Kidney glomerular epithelial cell (primary cell): ENCODE measurements at regions not wholly inside any gene's neighbourhood (a gene's known extent, or its start where the extent isn't known, plus 50 kb on each side); places are given as distances from the start of the nearest gene placed in this dataset.
"Not testable (repeated sequence)": the region's sequence is repeated elsewhere in the genome, so short reads cannot be mapped to it uniquely, and the experiment has no call there.

Experiments used
- DNase-seq: peaks from one replicate; lab custom pipeline; 2025; lab: John Stamatoyannopoulos, UW

DNA sequence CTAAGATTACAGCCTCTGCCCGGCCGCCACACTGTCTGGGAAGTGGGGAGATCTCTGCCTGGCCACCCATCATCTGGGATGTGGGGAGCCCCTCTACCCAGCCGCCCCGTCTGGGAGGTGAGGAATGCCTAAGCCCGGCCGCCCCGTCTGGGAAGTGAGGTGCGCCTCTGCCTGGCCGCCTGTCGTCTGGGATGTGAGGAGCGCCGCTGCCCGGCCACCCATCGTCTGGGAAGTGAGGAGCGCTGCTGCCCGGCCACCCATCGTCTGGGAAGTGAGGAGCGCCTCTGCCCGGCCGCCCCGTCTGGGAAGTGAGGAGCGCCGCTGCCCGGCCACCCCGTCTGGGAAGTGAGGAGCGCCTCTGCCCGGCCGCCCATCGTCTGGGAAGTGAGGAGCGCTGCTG is 135.9 kb upstream of the PROKR2 start:
- not testable (repeated sequence) for DNase-seq

DNA sequence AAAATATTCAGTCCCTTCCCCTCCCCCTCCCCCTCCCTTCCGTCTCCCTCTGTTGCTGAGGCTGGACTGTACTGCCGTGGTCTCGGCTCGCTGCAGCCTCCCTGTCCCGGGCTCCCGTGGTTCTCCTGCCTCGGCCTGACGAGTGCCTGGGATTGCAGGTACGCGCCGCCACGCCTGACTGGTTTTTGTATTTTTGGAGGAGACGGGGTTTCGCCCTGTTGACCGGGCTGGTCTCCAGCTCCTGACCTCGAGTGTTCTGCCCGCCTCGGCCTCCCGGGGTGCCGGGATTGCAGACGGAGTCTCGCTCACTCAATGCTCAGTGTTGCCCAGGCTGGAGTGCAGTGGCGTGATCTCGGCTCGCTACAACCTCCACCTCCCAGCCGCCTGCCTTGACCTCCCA is 135.5 kb upstream of the PROKR2 start:
- not testable (repeated sequence) for DNase-seq

- no peak for DNase-seq
Measured at GRCh38 chr20:5451643-5452210, 135.0 kb upstream of the PROKR2 start.

DNA sequence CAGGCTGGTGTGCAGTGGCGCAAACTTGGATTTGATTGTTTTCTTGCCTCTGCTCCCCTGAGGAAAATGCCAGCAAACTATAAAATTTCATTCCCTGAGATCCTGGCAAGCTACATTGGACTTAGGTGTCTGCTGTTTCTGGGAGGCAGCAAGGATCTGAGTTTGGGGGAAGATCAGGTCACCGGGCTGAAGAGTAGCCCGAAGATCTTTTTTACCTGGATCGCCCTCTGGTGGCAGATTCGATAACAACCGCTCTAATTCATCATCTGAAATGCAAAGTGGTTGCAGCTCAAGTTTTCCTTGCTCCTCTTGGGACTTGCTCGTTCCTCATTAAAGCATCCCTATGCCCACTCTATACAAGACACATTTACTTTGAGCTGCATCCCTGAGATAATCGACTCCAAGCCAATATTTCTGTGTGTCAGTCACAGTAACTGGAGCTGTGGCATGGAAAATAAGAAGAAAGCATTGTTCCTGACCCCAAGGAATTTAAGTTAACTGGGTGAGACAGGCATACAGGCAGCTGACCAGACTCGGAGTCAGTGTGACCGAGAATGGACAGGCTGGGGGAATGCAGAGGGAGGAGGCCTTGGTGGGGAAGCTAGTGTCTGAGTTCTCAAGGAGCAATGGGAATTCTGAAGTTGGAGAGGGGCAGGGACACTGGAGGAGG is 131.8 kb upstream of the PROKR2 start:
- DNase-seq: peak; percentile 10

GRCh38 chr20:5447188-5447587 is 130.4 kb upstream of the PROKR2 start:
- DNase-seq: no peak

GRCh38 chr20:5445611-5446010 is 128.9 kb upstream of the PROKR2 start:
- no peak for DNase-seq

DNA sequence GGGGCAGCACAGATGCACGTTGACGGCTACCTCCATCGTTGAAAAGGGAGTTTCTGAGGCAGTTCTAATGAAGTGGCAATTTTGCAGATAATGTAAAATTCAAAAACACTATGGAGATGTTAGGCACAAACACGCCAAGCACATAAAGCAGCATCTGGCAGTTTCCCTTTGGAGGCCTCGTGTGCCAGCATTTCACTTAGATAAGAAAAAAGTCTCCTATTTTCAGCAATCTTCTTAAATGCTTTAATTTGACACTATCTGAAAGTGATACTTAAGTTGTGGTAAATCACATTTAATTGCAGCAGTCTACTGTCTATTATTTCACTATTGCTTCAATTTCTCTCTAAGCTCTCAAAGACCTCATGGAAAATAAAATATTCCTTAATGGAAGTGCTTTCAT is 125.3 kb upstream of the PROKR2 start:
- no peak for DNase-seq

- DNase-seq: no peak
Measured at GRCh38 chr20:5434116-5434515, 117.4 kb upstream of the PROKR2 start.

- DNase-seq: no peak
Measured at GRCh38 chr20:5433352-5433751, 116.6 kb upstream of the PROKR2 start.

DNA sequence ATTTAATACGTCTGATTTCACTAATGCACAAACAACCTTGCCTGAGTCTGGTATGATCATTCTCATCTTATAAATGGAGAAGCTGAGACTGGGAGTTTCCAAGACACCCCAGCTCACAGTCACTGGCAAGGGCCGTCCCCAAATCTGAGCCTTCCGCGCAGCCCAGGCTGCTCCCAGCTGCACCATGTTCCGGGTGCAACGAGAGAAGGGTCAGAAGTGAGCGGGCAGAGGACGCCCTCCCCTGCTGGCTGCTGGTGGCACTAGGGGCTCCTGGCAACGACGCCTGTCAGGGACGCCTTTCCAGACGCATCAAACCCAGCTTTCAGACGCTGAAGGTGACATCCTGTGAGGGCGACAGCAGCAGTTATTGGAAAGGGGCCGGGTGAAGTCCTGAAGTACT is 115.3 kb upstream of the PROKR2 start:
- DNase-seq: no peak

DNA sequence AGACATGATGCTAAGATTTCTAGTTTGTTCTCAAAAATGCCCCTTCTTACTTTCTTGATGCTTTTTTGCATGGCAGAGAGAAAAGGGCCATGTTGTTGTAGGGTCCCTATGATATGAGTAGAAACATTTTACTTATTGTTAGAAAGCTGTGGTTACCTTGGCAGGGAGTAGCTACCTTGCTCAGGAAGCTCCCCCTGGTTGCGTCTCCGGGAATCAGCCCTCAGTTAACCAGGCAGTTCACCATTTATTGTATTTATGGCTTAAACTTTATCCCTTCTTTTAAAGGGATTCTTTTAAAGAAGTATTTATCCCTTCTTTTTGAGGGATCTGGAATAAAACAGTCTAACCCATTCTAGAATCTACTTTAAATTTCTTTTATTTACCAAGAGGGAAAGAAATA is 113.9 kb upstream of the PROKR2 start:
- no peak for DNase-seq

- no peak for DNase-seq
Measured at GRCh38 chr20:5426026-5426425, 109.3 kb upstream of the PROKR2 start.

- DNase-seq: no peak
Measured at GRCh38 chr20:5416086-5416485, 99.3 kb upstream of the PROKR2 start.

DNA sequence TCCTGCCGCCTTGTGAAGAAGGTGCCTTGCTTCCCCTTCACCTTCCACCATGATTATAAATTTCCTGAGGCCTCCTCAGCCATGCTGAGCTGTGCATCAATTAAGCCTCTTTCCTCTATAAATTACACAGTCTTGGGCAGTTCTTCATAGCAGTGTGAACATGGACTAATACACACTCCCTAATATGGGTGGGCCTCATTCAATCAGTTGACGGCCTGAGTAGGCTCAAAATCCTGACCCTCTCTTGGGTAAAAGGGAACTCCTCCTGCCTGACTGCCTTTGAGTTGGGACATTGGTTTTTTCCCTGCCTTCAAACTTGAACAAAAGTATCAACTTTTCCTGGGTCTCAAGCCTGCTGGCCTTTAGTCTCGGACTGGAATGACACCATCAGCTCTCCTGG is 96.6 kb upstream of the PROKR2 start:
- DNase-seq: no peak

- no peak for DNase-seq
Measured at GRCh38 chr20:5410470-5410869, 93.7 kb upstream of the PROKR2 start.

- DNase-seq: no peak
Measured at GRCh38 chr20:5402903-5403531, 86.3 kb upstream of the PROKR2 start.

GRCh38 chr20:5401277-5401875 is 84.6 kb upstream of the PROKR2 start:
- no peak for DNase-seq

DNA sequence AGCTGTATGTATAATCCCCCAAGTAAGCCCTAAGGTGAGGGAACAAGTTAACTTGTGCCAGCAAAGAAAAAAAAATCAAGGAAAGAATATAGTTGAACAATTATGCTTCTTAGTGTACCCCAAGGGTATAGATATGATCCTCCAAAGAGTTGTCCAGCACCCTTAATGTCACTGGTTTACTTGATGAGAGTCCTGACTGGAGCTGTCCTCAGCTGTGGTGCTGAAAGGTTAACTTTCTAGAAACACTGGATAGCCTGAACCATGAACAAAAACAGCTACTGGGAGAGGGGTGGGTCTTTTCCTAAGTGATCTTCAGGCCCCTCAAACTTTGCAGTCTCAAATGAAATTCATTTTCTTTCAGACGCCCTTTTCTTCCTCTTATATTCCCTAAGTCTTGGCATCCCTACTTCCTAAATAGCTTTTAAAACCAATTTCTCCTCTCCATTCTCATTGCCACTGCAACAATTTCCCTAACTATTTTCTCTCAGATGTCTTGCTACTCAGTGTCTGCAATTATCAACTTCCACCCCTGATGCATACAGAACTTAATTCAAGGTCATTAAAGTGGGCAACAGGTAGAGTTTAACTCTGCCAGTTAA is 83.5 kb upstream of the PROKR2 start:
- DNase-seq: no peak

DNA sequence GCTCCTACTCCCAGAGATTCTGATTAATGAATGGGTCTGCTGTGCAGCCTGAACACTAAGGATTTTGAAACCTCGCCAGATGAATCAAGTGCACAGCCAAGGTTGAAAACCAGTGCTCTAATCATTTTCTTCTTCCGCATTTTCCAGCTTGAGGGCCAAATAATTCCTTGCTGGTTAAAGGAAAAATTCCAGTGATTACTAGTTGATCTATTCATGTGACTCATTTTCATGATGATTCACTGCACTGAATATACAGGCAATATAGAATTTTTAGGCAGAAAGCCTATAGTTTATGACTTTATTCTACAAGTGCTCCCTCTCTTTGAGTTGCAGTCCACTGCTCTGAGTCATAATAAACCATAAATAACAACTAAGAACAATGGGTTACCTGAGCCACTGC is 80.6 kb upstream of the PROKR2 start:
- DNase-seq: no peak

- no peak for DNase-seq
Measured at GRCh38 chr20:5395932-5396727, 79.4 kb upstream of the PROKR2 start.

- no peak for DNase-seq
Measured at GRCh38 chr20:5393218-5393870, 76.6 kb upstream of the PROKR2 start.

DNA sequence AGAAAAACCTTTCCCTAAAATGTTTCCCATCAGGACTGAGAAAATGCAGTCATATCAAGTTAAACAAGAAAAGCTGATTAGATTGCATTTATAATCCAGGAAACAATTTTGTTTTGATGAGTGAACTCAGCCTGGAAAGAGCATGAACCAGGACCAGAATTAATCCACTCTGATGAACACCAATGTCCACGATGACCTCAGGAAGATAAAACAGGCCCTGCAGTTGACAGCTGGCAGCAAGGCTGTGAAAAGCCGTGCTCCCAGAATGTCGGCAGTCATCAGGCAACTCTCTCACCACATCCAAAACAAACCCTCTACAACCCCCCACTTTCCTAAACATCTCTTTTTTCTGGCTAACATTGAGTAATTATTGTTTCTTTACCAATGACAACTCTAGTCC is 74.0 kb upstream of the PROKR2 start:
- DNase-seq: no peak
